ENCODE measurements at regions not wholly inside any gene's neighbourhood (a gene's known extent, or its start where the extent isn't known, plus 50 kb on each side); places are given as distances from the start of the nearest gene placed in this dataset.

GRCh38 chr2:2748399-2749205 is 417.5 kb upstream of the MYT1L start:
- Histone ChIP-seq H3K4me1 (no peaks in the 10 kb centered on the region), H3K27ac (no peak overlapping the region), H3K4me3 (no peak overlapping the region), H3K9me3 (peaks cover 0 to 28% (median 12%) of the 10 kb centered on the region in 8 donors), H3K36me3 (no peaks in the 10 kb centered on the region), H3K27me3 (replicated peaks in 1 of 7) (no peaks in the 10 kb centered on the region)
- no peak for TF ChIP-seq POLR2AphosphoS5 (IDR thresholded peaks at IDR 0.05)
- TF ChIP-seq POLR2A (IDR thresholded peaks at IDR 0.05): no peak
- TF ChIP-seq, protein P1, sequence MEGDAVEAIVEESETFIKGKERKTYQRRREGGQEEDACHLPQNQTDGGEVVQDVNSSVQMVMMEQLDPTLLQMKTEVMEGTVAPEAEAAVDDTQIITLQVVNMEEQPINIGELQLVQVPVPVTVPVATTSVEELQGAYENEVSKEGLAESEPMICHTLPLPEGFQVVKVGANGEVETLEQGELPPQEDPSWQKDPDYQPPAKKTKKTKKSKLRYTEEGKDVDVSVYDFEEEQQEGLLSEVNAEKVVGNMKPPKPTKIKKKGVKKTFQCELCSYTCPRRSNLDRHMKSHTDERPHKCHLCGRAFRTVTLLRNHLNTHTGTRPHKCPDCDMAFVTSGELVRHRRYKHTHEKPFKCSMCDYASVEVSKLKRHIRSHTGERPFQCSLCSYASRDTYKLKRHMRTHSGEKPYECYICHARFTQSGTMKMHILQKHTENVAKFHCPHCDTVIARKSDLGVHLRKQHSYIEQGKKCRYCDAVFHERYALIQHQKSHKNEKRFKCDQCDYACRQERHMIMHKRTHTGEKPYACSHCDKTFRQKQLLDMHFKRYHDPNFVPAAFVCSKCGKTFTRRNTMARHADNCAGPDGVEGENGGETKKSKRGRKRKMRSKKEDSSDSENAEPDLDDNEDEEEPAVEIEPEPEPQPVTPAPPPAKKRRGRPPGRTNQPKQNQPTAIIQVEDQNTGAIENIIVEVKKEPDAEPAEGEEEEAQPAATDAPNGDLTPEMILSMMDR (IDR thresholded peaks at IDR 0.05 in 8 of 11, conservative IDR thresholded peaks at IDR 0.05 in 3 of 11): no peak
- DNase-seq: peak; percentile 65
- intact Hi-C loops (cut with DNase I; ENCODE audit: low total_unique reads): no loop called here
- 79 to 91% (median 81%) methylated on average over 10 to 13 of the region's 13 CpGs for WGBS, 5 donors

GRCh38 chr2:2747797-2748301 is 416.8 kb upstream of the MYT1L start:
- intact Hi-C loops (cut with DNase I; ENCODE audit: low total_unique reads): no loop called here
- peak; percentile 53 for DNase-seq
- Histone ChIP-seq H3K27ac (no peak overlapping the region), H3K4me3 (no peak overlapping the region), H3K27me3 (replicated peaks in 1 of 7) (no peaks in the 10 kb centered on the region), H3K4me1 (no peaks in the 10 kb centered on the region), H3K9me3 (peaks cover 0 to 21% (median 4%) of the 10 kb centered on the region in 8 donors), H3K36me3 (no peaks in the 10 kb centered on the region)
- TF ChIP-seq, protein P1 (IDR thresholded peaks at IDR 0.05 in 8 of 11, conservative IDR thresholded peaks at IDR 0.05 in 3 of 11): no peak
- TF ChIP-seq POLR2A (IDR thresholded peaks at IDR 0.05) (no peak), POLR2AphosphoS5 (IDR thresholded peaks at IDR 0.05) (no peak)
- 67 to 80% (median 72%) methylated on average over 6 to 7 of the region's 7 CpGs for WGBS, 5 donors

- intact Hi-C loops (cut with DNase I; ENCODE audit: low total_unique reads): no loop called here
- H3K27me3 ChIP-seq (replicated peaks in 1 of 7): no peaks in the 10 kb centered on the region
- 74 to 94% (median 91%) methylated on average over 6 of the region's 6 CpGs for WGBS, 5 donors
- TF ChIP-seq POLR2A (IDR thresholded peaks at IDR 0.05): no peak
- TF ChIP-seq POLR2AphosphoS5 (IDR thresholded peaks at IDR 0.05): no peak
- TF ChIP-seq, protein P1 (IDR thresholded peaks at IDR 0.05 in 8 of 11, conservative IDR thresholded peaks at IDR 0.05 in 3 of 11): no peak
- H3K9me3 ChIP-seq: peaks cover 0 to 10% (median 0%) of the 10 kb centered on the region in 8 donors
- H3K4me1 ChIP-seq: no peaks in the 10 kb centered on the region
- H3K27ac ChIP-seq: no peak overlapping the region
- no peak overlapping the region for H3K4me3 ChIP-seq
- peak; percentile 22 for DNase-seq
- H3K36me3 ChIP-seq: no peaks in the 10 kb centered on the region
Observed at GRCh38 chr2:2746731-2747130, 415.7 kb upstream of the MYT1L start.

DNA sequence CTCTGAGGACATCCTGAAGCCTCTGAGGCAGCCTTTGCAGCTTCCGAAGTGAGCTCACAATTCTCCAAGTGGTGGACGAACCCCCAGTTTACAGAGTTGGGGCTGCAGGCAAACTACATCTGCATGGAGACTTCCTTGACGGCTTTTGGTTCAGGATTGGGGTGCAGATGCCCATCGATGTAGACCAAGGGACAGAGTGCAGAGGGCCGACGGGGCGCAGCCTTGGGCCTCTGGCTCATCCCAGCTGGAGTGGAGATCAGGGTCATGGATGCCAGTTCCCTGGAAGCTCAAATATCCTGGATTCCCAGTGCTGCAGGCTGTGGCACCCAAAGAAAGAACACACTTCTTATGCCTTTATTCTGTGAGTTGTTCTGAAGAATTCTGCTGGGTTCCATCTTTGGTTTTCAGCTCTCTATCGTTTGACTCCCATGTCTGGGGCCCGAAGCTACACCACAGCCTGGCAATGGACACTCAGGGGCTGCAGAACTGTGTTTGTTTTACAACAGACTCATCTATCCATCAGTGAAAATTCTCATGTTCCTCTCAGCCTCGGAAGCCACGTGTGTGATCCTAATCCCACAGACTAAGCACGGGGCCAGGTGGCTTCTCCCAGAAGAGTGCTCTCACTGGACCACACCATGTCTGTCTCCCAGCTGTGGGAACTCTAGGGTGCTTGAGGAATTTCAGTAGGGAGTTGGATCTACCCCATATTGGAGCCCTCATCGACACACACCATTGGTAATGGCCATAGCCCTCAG is 414.1 kb upstream of the MYT1L start:
- intact Hi-C loops (cut with DNase I; ENCODE audit: low total_unique reads): no loop called here
- no peaks in the 10 kb centered on the region for H3K4me1 ChIP-seq

More for the DNA sequence above, 414.1 kb upstream of the MYT1L start:
- Histone ChIP-seq H3K36me3 (no peaks in the 10 kb centered on the region), H3K27me3 (replicated peaks in 1 of 7) (no peaks in the 10 kb centered on the region), H3K27ac (no peak overlapping the region), H3K9me3 (no peaks in the 10 kb centered on the region), H3K4me3 (no peak overlapping the region)
- TF ChIP-seq POLR2AphosphoS5 (IDR thresholded peaks at IDR 0.05): no peak
- TF ChIP-seq, protein P1 (IDR thresholded peaks at IDR 0.05 in 8 of 11, conservative IDR thresholded peaks at IDR 0.05 in 3 of 11): no peak
- no peak for TF ChIP-seq POLR2A (IDR thresholded peaks at IDR 0.05)
- 80 to 89% (median 86%) methylated on average over 9 to 13 of the region's 13 CpGs for whole genome bisulfite sequencing, 5 donors
- peak; percentile 51 for DNase-seq

All from spleen (tissue), 11 donors.